Gastroesophageal sphincter (tissue), 4 donors: ENCODE measurements at regions not wholly inside any gene's neighbourhood (a gene's known extent, or its start where the extent isn't known, plus 50 kb on each side); places are given as distances from the start of the nearest gene placed in this dataset.

Experiments
- ATAC-seq: fragments of 150-250 bp; one replicate; pipeline ENCODE4 v1.9.1; 2016; ENCODE audit warnings: mild to moderate bottlenecking, moderate library complexity
- H3K27ac ChIP-seq, 4 donors: fragments of 200-600 bp; sonication (generic) in 3 of 4; 1 replicate in 3 of 4; 2 replicates in 1 of 4; pipeline ENCODE4 v1.5.1; 2016 to 2019
- H3K27me3 ChIP-seq: fragments of 200-600 bp; sonication (generic); one replicate; pipeline ENCODE4 v1.5.1; 2019
- H3K36me3 ChIP-seq, 2 donors: fragments of 200-600 bp; sonication (generic); one replicate each; pipeline ENCODE4 v1.5.1; 2019; ENCODE audit warnings: control low read depth in 1 of 2
- H3K4me1 ChIP-seq, 3 donors: fragments of 200-600 bp; sonication (generic); 1 replicate in 2 of 3; 2 replicates in 1 of 3; pipeline ENCODE4 v1.5.1; 2016 to 2019; ENCODE audit warnings: control low read depth in 2 of 3
- H3K4me3 ChIP-seq, 2 donors: fragments of 200-600 bp; sonication (generic); one replicate each; pipeline ENCODE4 v1.5.1; 2019; ENCODE audit warnings: mild to moderate bottlenecking in 1 of 2, moderate library complexity in 1 of 2
- H3K9me3 ChIP-seq, 3 donors: fragments of 200-600 bp; sonication (generic); one replicate each; pipeline ENCODE4 v1.5.1; 2017 to 2019; ENCODE audit warnings: control low read depth in 2 of 3
- CTCF ChIP-seq, 4 experiments: fragments of 200-600 bp in 2 of 4; fragments of 450-650 bp in 2 of 4; sonication (generic) in 1 of 4; IDR thresholded peaks; one replicate each; pipeline ENCODE4 v1.5.1; 2017 to 2019; ENCODE audit warnings: antibody characterized with exemption in 4 of 4, mild to moderate bottlenecking in 2 of 4, moderate library complexity in 2 of 4
- EP300 ChIP-seq: sonication (generic); formaldehyde crosslinking; IDR thresholded peaks from one replicate; pipeline ENCODE4 v1.6.1; 2017; ENCODE audit warnings: antibody characterized with exemption, mild to moderate bottlenecking
- POLR2A ChIP-seq, 2 donors: fragments of 450-650 bp; IDR thresholded peaks; one replicate each; pipeline ENCODE4 v1.6.1; 2017; ENCODE audit warnings: antibody characterized with exemption in 2 of 2, mild to moderate bottlenecking in 2 of 2, moderate library complexity in 1 of 2
- POLR2AphosphoS5 ChIP-seq: sonication (generic); formaldehyde crosslinking; IDR thresholded peaks from one replicate; pipeline ENCODE4 v1.6.1; 2017; ENCODE audit warnings: antibody characterized with exemption
- WGBS, 2 donors: methylation state at CpG; one replicate each; pipeline ENCODE4 v1.1.5; 2018; ENCODE audit warnings: low coverage in 1 of 2; 5-methylcytosine and 5-hydroxymethylcytosine counted together

GRCh38 chr17:71262586-71262985, 858.2 kb upstream of the SOX9 start:
- Histone ChIP-seq H3K27ac (no peak overlapping the region), H3K4me3 (no peak overlapping the region), H3K4me1 (no peaks in the 10 kb centered on the region), H3K36me3 (no peaks in the 10 kb centered on the region), H3K27me3 (no peaks in the 10 kb centered on the region), H3K9me3 (peaks cover 0 to 20% (median 0%) of the 10 kb centered on the region in 3 donors)
- no peak for ATAC-seq
- 48 to 55% methylated on average over 3 of the region's 3 CpGs for WGBS, 2 donors
- TF ChIP-seq CTCF (IDR thresholded peaks at IDR 0.05) = no peak
- no peak for TF ChIP-seq EP300
- TF ChIP-seq POLR2AphosphoS5 = no peak
- no peak for TF ChIP-seq POLR2A (IDR thresholded peaks at IDR 0.05)

GRCh38 chr17:71267668-71268067, 853.2 kb upstream of the SOX9 start:
- ATAC-seq = no peak
- H3K27ac ChIP-seq = no peak overlapping the region
- WGBS, 2 donors = 63 to 69% methylated on average over 1 of the region's 1 CpG
- peaks cover 0 to 37% (median 0%) of the 10 kb centered on the region in 3 donors for H3K9me3 ChIP-seq
- no peaks in the 10 kb centered on the region for H3K36me3 ChIP-seq
- no peak for TF ChIP-seq POLR2A (IDR thresholded peaks at IDR 0.05)
- no peak overlapping the region for H3K4me3 ChIP-seq
- H3K4me1 ChIP-seq = no peaks in the 10 kb centered on the region
- H3K27me3 ChIP-seq = no peaks in the 10 kb centered on the region

GRCh38 chr17:71269201-71269600, 851.6 kb upstream of the SOX9 start:
- Histone ChIP-seq H3K27me3 (no peaks in the 10 kb centered on the region), H3K9me3 (peaks cover 0 to 37% (median 0%) of the 10 kb centered on the region in 3 donors), H3K36me3 (no peaks in the 10 kb centered on the region), H3K4me1 (no peaks in the 10 kb centered on the region), H3K4me3 (no peak overlapping the region), H3K27ac (no peak overlapping the region)
- TF ChIP-seq CTCF (IDR thresholded peaks at IDR 0.05) = no peak
- TF ChIP-seq POLR2A (IDR thresholded peaks at IDR 0.05) = no peak
- no peak for TF ChIP-seq EP300
- TF ChIP-seq POLR2AphosphoS5 = no peak
- 79 to 100% methylated on average over 1 of the region's 1 CpG for WGBS, 2 donors
- ATAC-seq = no peak

GRCh38 chr17:71273441-71273840, 847.4 kb upstream of the SOX9 start:
- TF ChIP-seq CTCF (IDR thresholded peaks at IDR 0.05) = no peak
- TF ChIP-seq EP300 = no peak
- no peak for TF ChIP-seq POLR2A (IDR thresholded peaks at IDR 0.05)
- TF ChIP-seq POLR2AphosphoS5 = no peak
- peaks cover 0 to 9% (median 0%) of the 10 kb centered on the region in 3 donors for H3K9me3 ChIP-seq
- no peak overlapping the region for H3K27ac ChIP-seq
- no peaks in the 10 kb centered on the region for H3K27me3 ChIP-seq
- H3K4me3 ChIP-seq = no peak overlapping the region
- ATAC-seq = no peak
- WGBS, 2 donors = 80 to 91% methylated on average over 2 of the region's 2 CpGs
- H3K36me3 ChIP-seq = no peaks in the 10 kb centered on the region
- no peaks in the 10 kb centered on the region for H3K4me1 ChIP-seq

- Histone ChIP-seq H3K27me3 (no peaks in the 10 kb centered on the region), H3K27ac (no peak overlapping the region), H3K36me3 (no peaks in the 10 kb centered on the region), H3K9me3 (no peaks in the 10 kb centered on the region), H3K4me3 (no peak overlapping the region), H3K4me1 (no peaks in the 10 kb centered on the region)
- no peak for TF ChIP-seq POLR2A (IDR thresholded peaks at IDR 0.05)
- no peak for TF ChIP-seq POLR2AphosphoS5
- no peak for TF ChIP-seq CTCF (IDR thresholded peaks at IDR 0.05)
- TF ChIP-seq EP300 = no peak
- WGBS, 2 donors = 66% methylated on average over 6 of the region's 6 CpGs
- ATAC-seq = no peak
Measured at GRCh38 chr17:71276079-71276478, 844.7 kb upstream of the SOX9 start.
